Endodermal cell (in vitro differentiated cells): ENCODE measurements at regions not wholly inside any gene's neighbourhood (a gene's known extent, or its start where the extent isn't known, plus 50 kb on each side); places are given as distances from the start of the nearest gene placed in this dataset.

Experiments used
- DNase-seq: peaks from one replicate; pipeline ENCODE4 v3.0.0-alpha.2; 2017
- H3K27ac ChIP-seq: 2 replicates; pipeline ENCODE4 v1.5.1; 2013; ENCODE audit warnings: mild to moderate bottlenecking, low read depth, low read length, moderate library complexity
- H3K27me3 ChIP-seq: 2 replicates; pipeline ENCODE4 v1.6.1; 2013; ENCODE audit warnings: mild to moderate bottlenecking, low read length, moderate library complexity; ENCODE audit not compliant: insufficient read depth, control insufficient read depth, poor library complexity, severe bottlenecking
- H3K36me3 ChIP-seq: 2 replicates; pipeline ENCODE4 v1.7.0; 2013; ENCODE audit warnings: mild to moderate bottlenecking, low read length, moderate library complexity; ENCODE audit not compliant: control insufficient read depth, insufficient read depth
- H3K4me1 ChIP-seq: one replicate; pipeline ENCODE4 v1.7.0; 2013; ENCODE audit warnings: low read length; ENCODE audit not compliant: control insufficient read depth, insufficient read depth
- H3K4me3 ChIP-seq: 2 replicates; pipeline ENCODE4 v1.5.1; 2013; ENCODE audit warnings: mild to moderate bottlenecking, low read length, moderate library complexity
- H3K9ac ChIP-seq: 2 replicates; pipeline ENCODE4 v1.6.1; 2013; ENCODE audit warnings: mild to moderate bottlenecking, low read length, moderate library complexity; ENCODE audit not compliant: poor library complexity, severe bottlenecking; ENCODE audit errors: extremely low read depth
- H3K9me3 ChIP-seq: 2 replicates; pipeline ENCODE4 v1.6.1; 2013; ENCODE audit warnings: mild to moderate bottlenecking, low read length, moderate library complexity; ENCODE audit not compliant: control insufficient read depth
- H3K27ac Mint-ChIP-seq: 2 replicates; pipeline ENCODE4 v1.8.0; 2020; ENCODE audit warnings: mixed read lengths
- H3K27me3 Mint-ChIP-seq: 2 replicates; pipeline ENCODE4 v1.8.0; 2021; ENCODE audit warnings: mild to moderate bottlenecking, mixed read lengths; ENCODE audit not compliant: insufficient read depth
- H3K36me3 Mint-ChIP-seq: 2 replicates; pipeline ENCODE4 v1.8.0; 2020; ENCODE audit warnings: low read depth, mixed read lengths
- H3K4me1 Mint-ChIP-seq: 2 replicates; pipeline ENCODE4 v1.8.0; 2020; ENCODE audit warnings: mixed read lengths
- H3K4me3 Mint-ChIP-seq: 2 replicates; pipeline ENCODE4 v1.8.0; 2020; ENCODE audit warnings: mild to moderate bottlenecking, moderate library complexity, mixed read lengths
- H3K9me3 Mint-ChIP-seq: 2 replicates; pipeline ENCODE4 v1.8.0; 2020; ENCODE audit warnings: mild to moderate bottlenecking, mixed read lengths
- CTCF ChIP-seq: fragments of 200-600 bp; sonication (generic); conservative IDR thresholded peaks from 2 replicates; pipeline ENCODE4 v1.5.0; 2021; ENCODE audit warnings: antibody characterized with exemption, mild to moderate bottlenecking
- WGBS, 2 experiments: methylation state at CpG; one replicate each; pipeline versions ENCODE4 v1.1.5 to v1.1.7; 2013; ENCODE audit warnings: missing lambda C conversion rate in 2 of 2, mixed read lengths in 1 of 2; ENCODE audit not compliant: insufficient coverage in 1 of 2, insufficient read length in 1 of 2; 5-methylcytosine and 5-hydroxymethylcytosine counted together

- Histone ChIP-seq H3K4me1 (no peaks in the 10 kb centered on the region), H3K27ac (no peak overlapping the region), H3K9me3 (no peaks in the 10 kb centered on the region), H3K27me3 (no peaks in the 10 kb centered on the region), H3K36me3 (no peaks in the 10 kb centered on the region), H3K4me3 (no peak overlapping the region), H3K9ac (no peak overlapping the region)
- Mint-ChIP-seq H3K4me3 (no peak overlapping the region), H3K9me3 (peaks cover 4% of the 10 kb centered on the region), H3K27me3 (no peaks in the 10 kb centered on the region), H3K27ac (no peak overlapping the region), H3K36me3 (no peaks in the 10 kb centered on the region), H3K4me1 (no peaks in the 10 kb centered on the region)
- 93 to 98% methylated on average over 4 of the region's 4 CpGs for WGBS, 2 experiments
- TF ChIP-seq CTCF: no peak
- DNase-seq: no peak
Observed at GRCh38 chr18:25608091-25608490, 256.1 kb upstream of the ZNF521 start.

- Histone ChIP-seq H3K9me3 (no peaks in the 10 kb centered on the region), H3K36me3 (no peaks in the 10 kb centered on the region), H3K9ac (no peak overlapping the region), H3K27ac (peak overlapping the region; percentile 55), H3K4me3 (no peak overlapping the region), H3K4me1 (no peaks in the 10 kb centered on the region), H3K27me3 (no peaks in the 10 kb centered on the region)
- Mint-ChIP-seq H3K4me1 (peaks cover 9% of the 10 kb centered on the region), H3K9me3 (peaks cover 4% of the 10 kb centered on the region), H3K27ac (no peak overlapping the region), H3K27me3 (no peaks in the 10 kb centered on the region), H3K36me3 (no peaks in the 10 kb centered on the region), H3K4me3 (no peak overlapping the region)
- no peak for DNase-seq
- 90% methylated on average over 7 to 15 of the region's 15 CpGs for WGBS, 2 experiments
- peak; percentile 33 for TF ChIP-seq CTCF
Observed at GRCh38 chr18:25604894-25605597, 253.1 kb upstream of the ZNF521 start.

GRCh38 chr18:25604196-25604893 is 252.4 kb upstream of the ZNF521 start:
- Histone ChIP-seq H3K9ac (no peak overlapping the region), H3K9me3 (no peaks in the 10 kb centered on the region), H3K27me3 (no peaks in the 10 kb centered on the region), H3K27ac (no peak overlapping the region), H3K36me3 (no peaks in the 10 kb centered on the region), H3K4me3 (no peak overlapping the region), H3K4me1 (no peaks in the 10 kb centered on the region)
- DNase-seq: no peak
- 91 to 95% methylated on average over 3 to 8 of the region's 8 CpGs for WGBS, 2 experiments
- Mint-ChIP-seq H3K4me3 (no peak overlapping the region), H3K27ac (no peak overlapping the region), H3K36me3 (no peaks in the 10 kb centered on the region), H3K4me1 (peaks cover 9% of the 10 kb centered on the region), H3K27me3 (no peaks in the 10 kb centered on the region), H3K9me3 (peaks cover 4% of the 10 kb centered on the region)
- no peak for TF ChIP-seq CTCF
